Stomach (tissue), 8 donors: ENCODE measurements at regions not wholly inside any gene's neighbourhood (a gene's known extent, or its start where the extent isn't known, plus 50 kb on each side); places are given as distances from the start of the nearest gene placed in this dataset.
"Not testable (repeated sequence)": the region's sequence is repeated elsewhere in the genome, so short reads cannot be mapped to it uniquely, and the experiment has no call there.

Experiments
- DNase-seq, 2 donors: peaks; one replicate each; pipeline versions ENCODE4 v3.0.0 to v3.0.0-alpha.2; 2013 to 2019
- H3K27ac ChIP-seq, 5 donors: fragments of 200-600 bp in 4 of 5; sonication (generic) in 4 of 5; one replicate each; pipeline ENCODE4 v1.5.1; 2013 to 2019; ENCODE audit warnings: mild to moderate bottlenecking in 1 of 5, moderate library complexity in 1 of 5
- H3K27me3 ChIP-seq, 3 donors: fragments of 200-600 bp; sonication (generic); one replicate each; pipeline ENCODE4 v1.5.1; 2017 to 2019; ENCODE audit warnings: mixed run types in 1 of 3
- H3K36me3 ChIP-seq, 4 donors: fragments of 200-600 bp; sonication (generic); 1 replicate in 3 of 4; 2 replicates in 1 of 4; pipeline ENCODE4 v1.5.1; 2016 to 2019
- H3K4me1 ChIP-seq, 4 donors: fragments of 200-600 bp; sonication (generic); one replicate each; pipeline ENCODE4 v1.5.1; 2016 to 2019
- H3K4me3 ChIP-seq, 4 donors: fragments of 200-600 bp; sonication (generic) in 3 of 4; one replicate each; pipeline ENCODE4 v1.5.1; 2016 to 2019; ENCODE audit warnings: mild to moderate bottlenecking in 1 of 4
- H3K9me3 ChIP-seq, 4 donors: fragments of 200-600 bp; sonication (generic); one replicate each; pipeline ENCODE4 v1.5.1; 2016 to 2019
- EP300 ChIP-seq: sonication (generic); formaldehyde crosslinking; IDR thresholded peaks from one replicate; pipeline ENCODE4 v1.6.1; 2017; ENCODE audit warnings: antibody characterized with exemption
- POLR2A ChIP-seq, 4 donors: fragments of 450-650 bp; IDR thresholded peaks; one replicate each; pipeline ENCODE4 v1.6.1; 2016; ENCODE audit warnings: antibody characterized with exemption in 4 of 4, control low read depth in 2 of 4, mild to moderate bottlenecking in 1 of 4, moderate library complexity in 1 of 4
- POLR2AphosphoS5 ChIP-seq, 3 donors: sonication (generic); formaldehyde crosslinking; IDR thresholded peaks; one replicate each; pipeline ENCODE4 v1.6.1; 2016; ENCODE audit warnings: antibody characterized with exemption in 3 of 3
- WGBS, 5 donors: extraction: QIAGEN DNeasy Blood & Tissue Kit in 3 of 5; methylation state at CpG; one replicate each; pipeline versions ENCODE4 v1.1.5 to v1.1.7; 2013 to 2018; 5-methylcytosine and 5-hydroxymethylcytosine counted together
- intact Hi-C: fragments of 100-400 bp; cut with DNase I; formaldehyde crosslinking; loops from one replicate; pipeline ENCODE4 v1.15.1; 2023; ENCODE audit warnings: low total_unique reads
- TF ChIP-seq, protein P1 (sequence below), 7 experiments: fragments of 450-650 bp in 4 of 7; fragments of 200-600 bp in 3 of 7; sonication (generic) in 3 of 7; IDR thresholded peaks; one replicate each; pipeline ENCODE4 v1.5.1; 2016 to 2019; ENCODE audit warnings: antibody characterized with exemption in 7 of 7, control low read depth in 2 of 7, mild to moderate bottlenecking in 1 of 7
- donor health status: healthy with polysubstance abuse.
- donor health status: Bipolar disorder and iron deficiency.
- donor health status: healthy.

DNA sequence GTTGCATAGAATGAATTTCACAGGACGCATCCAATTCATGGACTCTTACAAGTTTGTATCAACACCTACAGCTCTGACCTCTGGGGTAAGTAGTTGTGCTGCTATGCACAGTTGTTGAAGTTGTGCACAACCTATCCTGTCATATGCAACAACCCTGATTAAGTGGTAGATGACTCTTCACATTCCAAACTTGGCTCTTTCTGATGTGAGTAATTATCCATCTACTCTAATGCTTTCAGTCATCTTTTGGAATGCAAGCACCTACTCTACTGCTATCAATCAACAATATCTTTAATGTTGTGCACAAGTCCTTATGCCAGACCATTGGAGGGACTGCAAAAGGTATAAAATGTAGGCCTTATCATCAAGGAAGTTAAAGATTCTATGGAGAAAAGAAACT lies 921.4 kb downstream of the MCTP2 start:
- Histone ChIP-seq H3K4me1 (no peaks in the 10 kb centered on the region), H3K27me3 (no peaks in the 10 kb centered on the region), H3K4me3 (no peak overlapping the region), H3K36me3 (no peaks in the 10 kb centered on the region), H3K27ac (no peak overlapping the region), H3K9me3 (peaks cover 0 to 11% (median 2%) of the 10 kb centered on the region in 4 donors)
- no peak for DNase-seq
- 87 to 100% (median 98%) methylated on average over 1 of the region's 1 CpG for WGBS, 5 donors
- intact Hi-C loops, result no loop called here
- TF ChIP-seq, protein P1, sequence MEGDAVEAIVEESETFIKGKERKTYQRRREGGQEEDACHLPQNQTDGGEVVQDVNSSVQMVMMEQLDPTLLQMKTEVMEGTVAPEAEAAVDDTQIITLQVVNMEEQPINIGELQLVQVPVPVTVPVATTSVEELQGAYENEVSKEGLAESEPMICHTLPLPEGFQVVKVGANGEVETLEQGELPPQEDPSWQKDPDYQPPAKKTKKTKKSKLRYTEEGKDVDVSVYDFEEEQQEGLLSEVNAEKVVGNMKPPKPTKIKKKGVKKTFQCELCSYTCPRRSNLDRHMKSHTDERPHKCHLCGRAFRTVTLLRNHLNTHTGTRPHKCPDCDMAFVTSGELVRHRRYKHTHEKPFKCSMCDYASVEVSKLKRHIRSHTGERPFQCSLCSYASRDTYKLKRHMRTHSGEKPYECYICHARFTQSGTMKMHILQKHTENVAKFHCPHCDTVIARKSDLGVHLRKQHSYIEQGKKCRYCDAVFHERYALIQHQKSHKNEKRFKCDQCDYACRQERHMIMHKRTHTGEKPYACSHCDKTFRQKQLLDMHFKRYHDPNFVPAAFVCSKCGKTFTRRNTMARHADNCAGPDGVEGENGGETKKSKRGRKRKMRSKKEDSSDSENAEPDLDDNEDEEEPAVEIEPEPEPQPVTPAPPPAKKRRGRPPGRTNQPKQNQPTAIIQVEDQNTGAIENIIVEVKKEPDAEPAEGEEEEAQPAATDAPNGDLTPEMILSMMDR (IDR thresholded peaks at IDR 0.05), result no peak
- TF ChIP-seq POLR2A (IDR thresholded peaks at IDR 0.05) (no peak), EP300 (no peak), POLR2AphosphoS5 (IDR thresholded peaks at IDR 0.05) (no peak)

DNA sequence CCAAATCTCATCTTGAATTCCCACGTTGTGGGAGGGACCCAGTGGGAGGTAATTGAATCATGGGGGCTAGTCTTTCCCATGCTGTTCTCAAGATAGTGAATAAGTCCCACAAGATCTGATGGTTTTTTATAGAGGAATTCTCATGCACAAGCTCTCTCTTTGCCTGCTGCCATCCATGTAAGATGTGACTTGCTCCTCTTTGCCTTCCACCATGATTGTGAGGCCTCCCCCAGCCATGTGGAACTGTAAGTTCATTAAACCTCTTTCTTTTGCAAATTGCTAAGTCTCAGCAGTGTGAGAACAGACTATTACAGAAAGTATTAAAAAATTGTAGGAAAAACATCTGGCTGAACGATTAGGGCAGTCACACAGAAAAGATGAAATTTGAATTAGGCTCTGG lies 921.8 kb downstream of the MCTP2 start:
- peaks cover 0 to 11% (median 2%) of the 10 kb centered on the region in 4 donors for H3K9me3 ChIP-seq
- H3K36me3 ChIP-seq, H3K27me3 ChIP-seq, H3K27ac ChIP-seq, intact Hi-C loops, DNase-seq, H3K4me3 ChIP-seq, H3K4me1 ChIP-seq: not testable (repeated sequence)
- 73 to 88% (median 79%) methylated on average over 2 of the region's 2 CpGs for WGBS, 5 donors

DNA sequence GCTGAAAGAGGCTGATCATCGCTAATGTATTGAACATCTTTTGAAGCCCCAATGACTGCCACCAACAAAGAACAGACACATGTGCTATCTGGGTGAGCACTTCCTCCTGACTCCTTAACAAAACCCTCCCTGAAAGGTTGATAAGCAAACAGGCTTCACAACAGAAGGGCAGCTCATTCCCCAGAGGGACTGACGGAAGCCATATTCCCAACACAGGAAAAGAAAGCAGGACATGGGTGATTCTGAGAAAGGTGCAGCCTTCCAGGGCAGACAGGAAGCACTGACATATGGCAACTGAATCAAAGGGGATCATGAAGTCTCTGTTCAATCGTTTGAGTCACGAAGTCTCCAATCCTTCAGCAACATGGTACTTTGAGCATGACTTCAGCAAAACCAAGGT lies 929.0 kb downstream of the MCTP2 start:
- no peak for DNase-seq
- TF ChIP-seq EP300 (no peak), POLR2AphosphoS5 (IDR thresholded peaks at IDR 0.05) (no peak), POLR2A (IDR thresholded peaks at IDR 0.05) (no peak)
- TF ChIP-seq, protein P1 (IDR thresholded peaks at IDR 0.05), result no peak
- Histone ChIP-seq H3K9me3 (peaks cover 0 to 11% (median 2%) of the 10 kb centered on the region in 4 donors), H3K36me3 (no peaks in the 10 kb centered on the region), H3K4me3 (no peak overlapping the region), H3K27me3 (no peaks in the 10 kb centered on the region), H3K27ac (no peak overlapping the region), H3K4me1 (no peaks in the 10 kb centered on the region)
- intact Hi-C loops, result no loop called here
- WGBS, 5 donors, result 73 to 93% (median 80%) methylated on average over 4 of the region's 4 CpGs

DNA sequence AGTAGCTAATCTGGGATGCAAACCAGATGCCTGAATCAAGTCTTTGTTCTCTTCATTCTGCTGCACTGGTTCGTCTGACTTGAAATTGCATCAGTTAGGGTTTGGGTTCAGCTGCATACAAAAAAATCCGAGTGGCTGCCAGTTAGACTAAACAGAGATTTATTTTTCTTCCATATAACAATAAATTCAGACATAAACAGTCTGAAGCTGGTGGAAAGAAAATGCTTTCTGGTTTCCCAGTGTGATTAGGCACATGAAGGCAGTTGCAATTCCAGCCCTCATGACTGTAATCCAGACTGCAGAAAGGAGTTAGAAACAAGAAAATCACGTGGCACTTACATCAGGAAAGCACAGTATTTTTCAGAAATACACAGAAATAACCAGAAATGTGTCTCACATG lies 930.7 kb downstream of the MCTP2 start:
- Histone ChIP-seq H3K9me3 (no peaks in the 10 kb centered on the region), H3K27me3 (no peaks in the 10 kb centered on the region), H3K4me3 (no peak overlapping the region), H3K36me3 (no peaks in the 10 kb centered on the region), H3K27ac (peak overlapping the region in 1 of 5 donors; percentile 51), H3K4me1 (no peaks in the 10 kb centered on the region)
- WGBS, 5 donors, result 38 to 54% (median 49%) methylated on average over 3 of the region's 3 CpGs
- TF ChIP-seq POLR2AphosphoS5 (IDR thresholded peaks at IDR 0.05), result no peak
- no peak for TF ChIP-seq EP300
- TF ChIP-seq, protein P1 (IDR thresholded peaks at IDR 0.05), result no peak
- no peak for TF ChIP-seq POLR2A (IDR thresholded peaks at IDR 0.05)
- no peak for DNase-seq
- intact Hi-C loops, result no loop called here

DNA sequence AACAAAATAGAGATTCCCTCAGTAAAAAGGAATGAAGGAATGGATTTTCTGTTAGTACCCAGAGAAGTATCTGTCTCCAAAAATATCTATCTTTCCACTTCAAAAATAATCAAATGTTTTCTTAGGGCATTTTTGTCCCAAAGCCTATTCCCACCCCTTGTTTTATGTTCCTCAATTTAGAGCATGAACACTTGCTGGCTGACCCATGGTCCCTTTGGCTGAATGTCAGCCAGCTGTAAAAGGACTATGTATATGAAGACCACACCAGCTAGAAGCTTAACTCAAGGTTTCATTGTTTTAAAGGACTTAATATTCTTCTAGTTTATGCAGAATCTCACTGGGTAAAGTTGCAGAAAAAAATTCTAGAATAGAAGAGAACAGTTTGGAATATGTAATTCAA lies 931.2 kb downstream of the MCTP2 start:
- TF ChIP-seq POLR2A (IDR thresholded peaks at IDR 0.05), result no peak
- TF ChIP-seq, protein P1 (IDR thresholded peaks at IDR 0.05), result no peak
- no peak for TF ChIP-seq POLR2AphosphoS5 (IDR thresholded peaks at IDR 0.05)
- TF ChIP-seq EP300, result no peak
- intact Hi-C loops, result no loop called here
- H3K9me3 ChIP-seq, result no peaks in the 10 kb centered on the region

More for the DNA sequence above, 931.2 kb downstream of the MCTP2 start:
- H3K27me3 ChIP-seq, result no peaks in the 10 kb centered on the region
- no peak for DNase-seq
- peak overlapping the region in 3 of 5 donors; percentile 5 to 51 (median 36) for H3K27ac ChIP-seq
- no peaks in the 10 kb centered on the region for H3K4me1 ChIP-seq
- H3K4me3 ChIP-seq, result no peak overlapping the region
- H3K36me3 ChIP-seq, result no peaks in the 10 kb centered on the region
